Endothelial cell (in vitro differentiated cells): ENCODE measurements at regions not wholly inside any gene's neighbourhood (a gene's known extent, or its start where the extent isn't known, plus 50 kb on each side); places are given as distances from the start of the nearest gene placed in this dataset.

Experiments
- DNase-seq: peaks from one replicate; pipeline ENCODE4 v3.0.0; 2021; ENCODE audit warnings: low spot score
- H3K27ac Mint-ChIP-seq: one replicate; pipeline ENCODE4 v1.8.0; 2021; ENCODE audit warnings: mixed read lengths, inconsistent platforms; ENCODE audit not compliant: unreplicated experiment
- H3K27me3 Mint-ChIP-seq: one replicate; pipeline ENCODE4 v1.8.0; 2021; ENCODE audit warnings: mild to moderate bottlenecking, moderate library complexity, mixed read lengths, inconsistent platforms; ENCODE audit not compliant: unreplicated experiment
- H3K36me3 Mint-ChIP-seq: one replicate; pipeline ENCODE4 v1.8.0; 2021; ENCODE audit warnings: mild to moderate bottlenecking, low read depth, mixed read lengths, inconsistent platforms; ENCODE audit not compliant: unreplicated experiment
- H3K4me1 Mint-ChIP-seq: one replicate; pipeline ENCODE4 v1.8.0; 2021; ENCODE audit warnings: mild to moderate bottlenecking, mixed read lengths, inconsistent platforms; ENCODE audit not compliant: unreplicated experiment
- H3K4me3 Mint-ChIP-seq: one replicate; pipeline ENCODE4 v1.8.0; 2021; ENCODE audit warnings: mild to moderate bottlenecking, mixed read lengths, inconsistent platforms; ENCODE audit not compliant: unreplicated experiment
- H3K9me3 Mint-ChIP-seq: one replicate; pipeline ENCODE4 v1.8.0; 2021; ENCODE audit warnings: mixed read lengths, inconsistent platforms; ENCODE audit not compliant: unreplicated experiment
- CTCF ChIP-seq: fragments of 200-600 bp; sonication (generic); IDR thresholded peaks from one replicate; pipeline ENCODE4 v1.5.0; 2021; ENCODE audit warnings: antibody characterized with exemption; ENCODE audit not compliant: unreplicated experiment

- no peaks in the 10 kb centered on the region for H3K27me3 Mint-ChIP-seq
- H3K9me3 Mint-ChIP-seq, result no peaks in the 10 kb centered on the region
- no peak for DNase-seq
- H3K27ac Mint-ChIP-seq, result no peak overlapping the region
- H3K4me1 Mint-ChIP-seq, result no peaks in the 10 kb centered on the region
- no peak overlapping the region for H3K4me3 Mint-ChIP-seq
- no peak for TF ChIP-seq CTCF
- no peaks in the 10 kb centered on the region for H3K36me3 Mint-ChIP-seq
Observed at GRCh38 chr3:150194513-150194912, 213.6 kb upstream of the TSC22D2 start.

DNA sequence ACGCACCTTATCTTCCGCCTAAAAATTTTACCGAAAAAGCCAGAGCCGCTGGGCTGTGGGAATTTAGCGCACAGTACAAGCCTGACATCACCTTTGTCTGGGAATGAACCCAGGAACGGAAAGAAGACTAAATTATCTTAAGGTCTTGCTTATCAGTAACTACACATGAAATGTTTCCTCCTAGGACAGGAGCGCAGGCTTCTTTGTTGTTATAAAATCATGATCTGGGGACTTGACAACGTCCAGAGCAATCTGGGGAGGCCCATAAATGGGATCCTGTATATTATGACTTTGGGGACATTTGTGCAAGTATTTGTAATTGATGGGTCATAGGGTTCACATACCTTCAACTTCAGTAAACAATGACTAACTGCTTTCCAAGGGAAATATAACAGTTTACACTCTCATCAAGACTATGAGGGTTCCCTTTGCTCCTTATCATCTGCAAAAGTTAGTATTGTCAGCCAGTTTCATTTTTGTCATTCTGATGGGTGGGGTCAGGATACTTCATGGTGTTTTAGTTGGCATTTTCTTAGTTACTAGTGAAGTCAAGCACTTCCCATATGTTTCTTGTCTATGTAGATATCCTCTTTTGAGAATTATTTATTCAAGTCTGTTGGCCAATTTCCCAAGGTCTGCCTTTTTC is 213.9 kb upstream of the PFN2 start:
- H3K27ac Mint-ChIP-seq, result no peak overlapping the region
- H3K4me1 Mint-ChIP-seq, result no peaks in the 10 kb centered on the region
- H3K27me3 Mint-ChIP-seq, result peaks cover 2% of the 10 kb centered on the region
- H3K36me3 Mint-ChIP-seq, result no peaks in the 10 kb centered on the region
- H3K4me3 Mint-ChIP-seq, result no peak overlapping the region
- no peak for DNase-seq
- no peak for TF ChIP-seq CTCF
- no peaks in the 10 kb centered on the region for H3K9me3 Mint-ChIP-seq

DNA sequence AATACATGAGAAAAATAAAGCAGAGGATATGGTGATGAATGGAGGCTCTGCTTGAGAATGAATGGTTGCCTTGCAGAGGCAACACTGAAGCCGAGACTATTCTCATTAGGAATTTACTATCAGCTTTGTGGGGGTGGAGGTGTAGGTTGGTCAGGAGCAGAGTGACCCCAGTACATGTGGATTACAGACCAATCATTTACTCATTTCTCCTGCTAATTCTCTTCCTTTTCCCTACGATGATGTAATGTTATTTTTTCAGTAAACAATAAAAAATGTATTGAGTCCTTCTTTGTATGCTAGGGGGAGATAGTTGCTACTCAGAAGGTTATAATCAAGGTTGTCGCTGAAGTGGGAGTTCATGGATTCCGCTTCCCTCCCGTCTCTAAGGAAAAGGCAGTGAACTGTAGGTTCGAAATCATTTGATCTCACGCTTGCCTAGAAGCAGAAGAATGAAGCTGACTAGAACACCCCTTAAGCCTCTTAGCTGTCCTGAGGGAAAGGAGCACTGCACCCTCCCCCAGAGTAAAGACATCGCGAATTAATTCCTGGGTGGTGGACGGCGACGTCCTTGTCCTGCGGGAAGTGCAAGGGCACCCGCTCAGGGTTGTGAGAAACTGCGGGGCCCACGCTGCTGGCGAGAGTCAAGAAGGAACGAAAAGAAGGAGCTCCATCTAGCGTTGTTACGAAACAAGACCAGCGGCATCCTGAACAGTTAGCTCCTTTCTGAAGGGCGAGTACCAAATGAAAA is 213.2 kb upstream of the PFN2 start:
- no peak overlapping the region for H3K4me3 Mint-ChIP-seq
- no peaks in the 10 kb centered on the region for H3K4me1 Mint-ChIP-seq
- peaks cover 2% of the 10 kb centered on the region for H3K27me3 Mint-ChIP-seq
- DNase-seq, result peak; percentile 53
- no peaks in the 10 kb centered on the region for H3K9me3 Mint-ChIP-seq
- H3K36me3 Mint-ChIP-seq, result no peaks in the 10 kb centered on the region
- no peak for TF ChIP-seq CTCF
- H3K27ac Mint-ChIP-seq, result no peak overlapping the region

GRCh38 chr3:150180334-150180733 is 209.6 kb upstream of the PFN2 start:
- no peak overlapping the region for H3K27ac Mint-ChIP-seq
- no peak for TF ChIP-seq CTCF
- no peak for DNase-seq

DNA sequence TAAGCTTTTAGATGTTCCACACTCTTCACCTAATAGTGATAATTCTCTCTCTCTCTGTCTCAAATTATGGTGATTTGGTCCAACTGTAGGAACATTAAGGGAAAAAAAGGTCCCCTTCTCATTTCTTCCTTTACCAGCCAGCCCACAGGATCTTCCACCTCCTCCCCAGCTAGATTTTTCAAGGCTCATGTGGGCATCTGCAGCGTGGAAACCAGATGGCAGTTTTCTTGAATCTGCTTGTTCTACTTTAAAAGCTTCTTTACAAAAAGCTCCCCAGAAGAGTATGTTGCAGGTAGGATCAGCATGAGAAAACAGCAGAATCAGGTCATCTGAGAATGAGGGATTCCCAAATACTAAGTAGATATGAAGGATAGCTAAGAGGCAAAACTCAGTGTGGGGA is 208.6 kb upstream of the PFN2 start:
- Mint-ChIP-seq H3K27ac (no peak overlapping the region), H3K9me3 (no peaks in the 10 kb centered on the region), H3K36me3 (no peaks in the 10 kb centered on the region), H3K4me1 (no peaks in the 10 kb centered on the region), H3K27me3 (peaks cover 2% of the 10 kb centered on the region), H3K4me3 (no peak overlapping the region)
- no peak for DNase-seq
- TF ChIP-seq CTCF, result no peak

More at GRCh38 chr3:150180334-150180733, 209.6 kb upstream of the PFN2 start:
- peaks cover 2% of the 10 kb centered on the region for H3K27me3 Mint-ChIP-seq
- no peak overlapping the region for H3K4me3 Mint-ChIP-seq
- no peaks in the 10 kb centered on the region for H3K9me3 Mint-ChIP-seq
- no peaks in the 10 kb centered on the region for H3K4me1 Mint-ChIP-seq
- no peaks in the 10 kb centered on the region for H3K36me3 Mint-ChIP-seq
